ENCODE measurements at regions not wholly inside any gene's neighbourhood (a gene's known extent, or its start where the extent isn't known, plus 50 kb on each side); places are given as distances from the start of the nearest gene placed in this dataset.

GRCh38 chr6:28777147-28777461 is 146.7 kb downstream of the TRIM27 start:
- no peak for DNase-seq
- WGBS, 2 donors = 5 to 9% methylated on average over 4 of the region's 4 CpGs

GRCh38 chr6:28782113-28782673 is 141.6 kb downstream of the TRIM27 start:
- WGBS, 2 donors = 18 to 21% methylated on average over 5 of the region's 5 CpGs
- DNase-seq (no peak), ATAC-seq (ENCODE audit: low FRiP score in 2 of 2) (no peak)
- Histone ChIP-seq H3K27me3 (peaks cover 0 to 43% (median 17%) of the 10 kb centered on the region in 4 donors), H3K4me3 (no peak overlapping the region), H3K4me1 (peaks cover 0 to 6% (median 0%) of the 10 kb centered on the region in 4 donors), H3K9me3 (no peaks in the 10 kb centered on the region), H3K27ac (no peak overlapping the region), H3K36me3 (no peaks in the 10 kb centered on the region)
- no peak for TF ChIP-seq POLR2AphosphoS5 (IDR thresholded peaks at IDR 0.05)
- no peak for TF ChIP-seq CTCF (IDR thresholded peaks at IDR 0.05)
- TF ChIP-seq POLR2A (IDR thresholded peaks at IDR 0.05) = no peak
- TF ChIP-seq EP300 (IDR thresholded peaks at IDR 0.05) = no peak

More at GRCh38 chr6:28777147-28777461, 146.7 kb downstream of the TRIM27 start:
- Histone ChIP-seq H3K27me3 (peaks cover 0 to 48% (median 27%) of the 10 kb centered on the region in 4 donors), H3K4me3 (no peak overlapping the region), H3K27ac (no peak overlapping the region), H3K9me3 (no peaks in the 10 kb centered on the region), H3K36me3 (no peaks in the 10 kb centered on the region), H3K4me1 (peaks cover 0 to 7% (median 3%) of the 10 kb centered on the region in 4 donors)
- no peak for ATAC-seq (ENCODE audit: low FRiP score in 2 of 2)
- TF ChIP-seq EP300 (IDR thresholded peaks at IDR 0.05) = no peak

- H3K27ac ChIP-seq = no peak overlapping the region
- peaks cover 0 to 51% (median 24%) of the 10 kb centered on the region in 4 donors for H3K27me3 ChIP-seq
- H3K36me3 ChIP-seq = no peaks in the 10 kb centered on the region
- DNase-seq (peak in 1 of 2 donors; percentile 49), ATAC-seq (ENCODE audit: low FRiP score in 2 of 2) (peak in 1 of 2 donors; percentile 11)
- 4 to 8% methylated on average over 14 to 30 of the region's 30 CpGs for WGBS, 2 donors
- H3K9me3 ChIP-seq = no peaks in the 10 kb centered on the region
- TF ChIP-seq EP300 (IDR thresholded peaks at IDR 0.05) (no peak), POLR2AphosphoS5 (IDR thresholded peaks at IDR 0.05) (no peak), POLR2A (IDR thresholded peaks at IDR 0.05) (no peak), CTCF (IDR thresholded peaks at IDR 0.05) (no peak)
- H3K4me1 ChIP-seq = peaks cover 0 to 12% (median 0%) of the 10 kb centered on the region in 4 donors
- no peak overlapping the region for H3K4me3 ChIP-seq
Measured at GRCh38 chr6:28785962-28786679, 137.7 kb downstream of the TRIM27 start.

GRCh38 chr6:28789553-28790083 is 134.2 kb downstream of the TRIM27 start:
- DNase-seq (no peak), ATAC-seq (ENCODE audit: low FRiP score in 2 of 2) (peak in 1 of 2 donors; percentile 14)
- H3K4me1 ChIP-seq = peaks cover 0 to 6% (median 2%) of the 10 kb centered on the region in 4 donors
- TF ChIP-seq EP300 (IDR thresholded peaks at IDR 0.05) = no peak
- H3K4me3 ChIP-seq = peak overlapping the region in 1 of 4 donors; percentile 8
- peaks cover 0 to 45% (median 14%) of the 10 kb centered on the region in 4 donors for H3K27me3 ChIP-seq
- H3K9me3 ChIP-seq = peaks cover 0 to 9% (median 4%) of the 10 kb centered on the region in 4 donors
- 8 to 10% methylated on average over 20 of the region's 20 CpGs for WGBS, 2 donors
- no peaks in the 10 kb centered on the region for H3K36me3 ChIP-seq
- no peak overlapping the region for H3K27ac ChIP-seq

GRCh38 chr6:28791002-28791383 is 132.8 kb downstream of the TRIM27 start:
- peaks cover 0 to 42% (median 10%) of the 10 kb centered on the region in 4 donors for H3K27me3 ChIP-seq
- TF ChIP-seq CTCF (IDR thresholded peaks at IDR 0.05) = no peak
- no peak for TF ChIP-seq EP300 (IDR thresholded peaks at IDR 0.05)
- TF ChIP-seq POLR2A (IDR thresholded peaks at IDR 0.05) = no peak
- no peak for TF ChIP-seq POLR2AphosphoS5 (IDR thresholded peaks at IDR 0.05)
- no peak overlapping the region for H3K4me3 ChIP-seq
- DNase-seq (no peak), ATAC-seq (ENCODE audit: low FRiP score in 2 of 2) (no peak)
- no peak overlapping the region for H3K27ac ChIP-seq
- WGBS, 2 donors = 25 to 38% methylated on average over 6 of the region's 6 CpGs
- H3K9me3 ChIP-seq = peaks cover 0 to 9% (median 4%) of the 10 kb centered on the region in 4 donors
- H3K36me3 ChIP-seq = no peaks in the 10 kb centered on the region
- peaks cover 0 to 6% (median 2%) of the 10 kb centered on the region in 4 donors for H3K4me1 ChIP-seq

All from upper lobe of left lung (tissue), 6 donors.